B cell (primary cell): ENCODE measurements at regions not wholly inside any gene's neighbourhood (a gene's known extent, or its start where the extent isn't known, plus 50 kb on each side); places are given as distances from the start of the nearest gene placed in this dataset.

Experiments used
- ATAC-seq: fragments of 200-7000 bp; cut with Tn5 transposase; one replicate; pipeline ENCODE4 v1.10.0; 2021; ENCODE audit warnings: low read depth, mild to moderate bottlenecking, moderate number of reproducible peaks, moderate library complexity
- CTCF ChIA-PET: fragments of 350-600 bp; sonication (Branson Sonifier 250); formaldehyde crosslinking; loops from one replicate; lab custom pipeline; 2021; ENCODE audit warnings: antibody characterized with exemption, inconsistent platforms; lab: Charles Lee
- POLR2A ChIA-PET: fragments of 350-600 bp; sonication (Branson Sonifier 250); formaldehyde crosslinking; loops from one replicate; lab custom pipeline; 2021; ENCODE audit warnings: antibody characterized with exemption; lab: Charles Lee
- DNase-seq: peaks from one replicate; pipeline ENCODE4 v3.0.0; 2013
- H2AFZ ChIP-seq: 2 replicates; pipeline ENCODE4 v1.6.1; 2012; ENCODE audit warnings: mild to moderate bottlenecking, low read depth, low read length; ENCODE audit not compliant: insufficient read depth, poor library complexity, severe bottlenecking
- H3K27ac ChIP-seq, 2 donors: 1 replicate in 1 of 2; 2 replicates in 1 of 2; pipeline ENCODE4 v1.5.1; 2012 to 2013; ENCODE audit warnings: low read length in 2 of 2, mild to moderate bottlenecking in 2 of 2, moderate library complexity in 1 of 2
- H3K27me3 ChIP-seq, 4 experiments: fragments of 200-600 bp in 1 of 4; sonication (generic) in 1 of 4; replicated peaks in 1 of 4; 1 replicate in 2 of 4; 2 replicates in 2 of 4; pipeline versions ENCODE4 v1.6.1 to v1.7.0; 2013 to 2016; ENCODE audit warnings: low read length in 3 of 4, mild to moderate bottlenecking in 2 of 4, mixed read lengths in 1 of 4, moderate library complexity in 1 of 4; ENCODE audit not compliant: insufficient read depth in 4 of 4, control insufficient read depth in 3 of 4; ENCODE audit errors: control extremely low read depth in 1 of 4
- H3K36me3 ChIP-seq, 2 experiments: replicated peaks in 1 of 2; 1 replicate in 1 of 2; 2 replicates in 1 of 2; pipeline versions ENCODE4 v1.6.1 to v1.7.1; 2013; ENCODE audit warnings: low read length in 1 of 2; ENCODE audit not compliant: insufficient read depth in 2 of 2, control insufficient read depth in 1 of 2; ENCODE audit errors: control extremely low read depth in 1 of 2, extremely low read depth in 1 of 2
- H3K4me1 ChIP-seq, 2 donors: fragments of 200-600 bp in 1 of 2; sonication (generic) in 1 of 2; 1 replicate in 1 of 2; 2 replicates in 1 of 2; pipeline versions ENCODE4 v1.5.1 to v1.6.1; 2013 to 2017; ENCODE audit warnings: low read length in 2 of 2; ENCODE audit not compliant: control insufficient read depth in 2 of 2, insufficient read depth in 2 of 2
- H3K4me2 ChIP-seq: replicated peaks from 2 replicates; pipeline ENCODE3; 2012; ENCODE audit warnings: mild to moderate bottlenecking, low read depth, low read length; ENCODE audit not compliant: poor library complexity, severe bottlenecking
- H3K4me3 ChIP-seq, 5 experiments: fragments of 200-600 bp in 1 of 5; sonication (generic) in 1 of 5; 1 replicate in 3 of 5; 2 replicates in 2 of 5; pipeline versions ENCODE4 v1.5.1 to v1.7.0; 2011 to 2016; ENCODE audit warnings: low read length in 4 of 5, mild to moderate bottlenecking in 4 of 5, low read depth in 2 of 5, control low read depth in 1 of 5, moderate library complexity in 1 of 5; ENCODE audit not compliant: insufficient read depth in 1 of 5; ENCODE audit errors: control extremely low read depth in 1 of 5, extremely low read depth in 1 of 5
- H3K79me2 ChIP-seq: fragments of 200-600 bp; sonication (generic); one replicate; pipeline ENCODE4 v1.6.0; 2016; ENCODE audit warnings: low read length; ENCODE audit not compliant: control insufficient read depth, insufficient read depth
- H3K9ac ChIP-seq: fragments of 200-600 bp; sonication (generic); 2 replicates; pipeline ENCODE4 v1.6.1; 2017; ENCODE audit warnings: mild to moderate bottlenecking, low read length, moderate library complexity
- H3K9me3 ChIP-seq, 3 donors: one replicate each; pipeline versions ENCODE4 v1.6.1 to v1.7.1; 2013; ENCODE audit warnings: low read length in 2 of 3; ENCODE audit not compliant: control insufficient read depth in 2 of 3, insufficient read depth in 1 of 3; ENCODE audit errors: control extremely low read depth in 1 of 3
- H4K20me1 ChIP-seq: 2 replicates; pipeline ENCODE4 v1.6.0; 2012; ENCODE audit warnings: mild to moderate bottlenecking, low read length; ENCODE audit not compliant: insufficient read depth, control insufficient read depth, poor library complexity, severe bottlenecking
- H3K27ac Mint-ChIP-seq: one replicate; pipeline ENCODE4 v1.8.0; 2021; ENCODE audit warnings: mixed read lengths
- H3K27me3 Mint-ChIP-seq: one replicate; pipeline ENCODE4 v1.8.0; 2021; ENCODE audit warnings: mixed read lengths
- H3K4me1 Mint-ChIP-seq: one replicate; pipeline ENCODE4 v1.8.0; 2021; ENCODE audit warnings: mixed read lengths
- H3K4me3 Mint-ChIP-seq: one replicate; pipeline ENCODE4 v1.8.0; 2021; ENCODE audit warnings: mixed read lengths
- H3K9me3 Mint-ChIP-seq: one replicate; pipeline ENCODE4 v1.8.0; 2022; ENCODE audit warnings: mixed read lengths; ENCODE audit not compliant: insufficient read depth
- CTCF ChIP-seq: fragments of 200-600 bp; IDR thresholded peaks from one replicate; pipeline ENCODE4 v1.8.0; 2022; ENCODE audit warnings: antibody characterized with exemption, mild to moderate bottlenecking
- EZH2 ChIP-seq: IDR thresholded peaks from 2 replicates; pipeline ENCODE4 v1.6.1; 2012; ENCODE audit warnings: borderline replicate concordance, low read depth, mild to moderate bottlenecking, moderate library complexity, low read length; ENCODE audit not compliant: insufficient read depth, poor library complexity, severe bottlenecking
- WGBS: methylation state at CpG from one replicate; pipeline ENCODE4 v1.1.5; 2013; ENCODE audit warnings: missing lambda C conversion rate; ENCODE audit not compliant: insufficient coverage; 5-methylcytosine and 5-hydroxymethylcytosine counted together
- intact Hi-C: fragments of 100-400 bp; cut with micrococcal nuclease; formaldehyde crosslinking; loops from one replicate; pipeline ENCODE4 v1.10.0; 2022

DNA sequence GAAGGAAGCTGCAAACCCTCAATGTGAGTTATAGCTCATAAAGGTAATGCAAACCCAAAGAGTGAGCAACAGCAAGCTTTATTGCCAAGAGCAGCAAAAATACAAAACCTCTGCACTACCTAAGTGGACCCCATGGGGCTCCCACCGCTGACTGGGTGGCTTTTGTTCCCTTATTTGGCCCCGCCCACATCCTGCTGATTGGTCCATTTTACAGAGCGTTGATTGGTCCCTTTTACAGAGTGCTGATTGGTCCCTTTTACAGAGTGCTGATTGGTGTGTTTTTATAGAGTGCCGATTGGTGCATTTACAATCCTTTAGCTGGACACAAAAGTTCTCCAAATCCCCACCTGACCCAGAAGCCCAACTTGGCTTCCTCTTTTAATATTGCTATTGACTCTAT is 154.5 kb upstream of the NSMCE3 start:
- no peaks in the 10 kb centered on the region for H3K79me2 ChIP-seq
- H2AFZ ChIP-seq, result no peak overlapping the region
- Mint-ChIP-seq H3K27me3 (peaks cover 7% of the 10 kb centered on the region), H3K9me3 (peaks cover 9% of the 10 kb centered on the region), H3K27ac (no peak overlapping the region), H3K4me1 (no peaks in the 10 kb centered on the region), H3K4me3 (no peak overlapping the region)
- no peak overlapping the region for H3K4me3 ChIP-seq
- peaks cover 0 to 12% (median 0%) of the 10 kb centered on the region in 3 donors for H3K9me3 ChIP-seq
- H3K27me3 ChIP-seq, result no peaks in the 10 kb centered on the region
- H3K36me3 ChIP-seq, result no peaks in the 10 kb centered on the region
- no peak overlapping the region for H3K4me2 ChIP-seq
- ChIA-PET CTCF (no interaction called here), POLR2A (interaction anchor here (0.7 kb wide), 1 partner anchor 195 kb away, joined by 3 read pairs; no protein-coding TSS in a partner anchor)
- H3K27ac ChIP-seq, result no peak overlapping the region
- TF ChIP-seq EZH2, result no peak
- no peak for TF ChIP-seq CTCF
- no peaks in the 10 kb centered on the region for H3K4me1 ChIP-seq
- WGBS, result 75% methylated on average over 3 of the region's 4 CpGs
- ATAC-seq, result no peak
- no peak overlapping the region for H3K9ac ChIP-seq
- no peak for DNase-seq
- intact Hi-C loops, result no loop called here
- H4K20me1 ChIP-seq, result no peaks in the 10 kb centered on the region

GRCh38 chr15:29422606-29423005 is 153.0 kb upstream of the NSMCE3 start:
- no peaks in the 10 kb centered on the region for H3K4me1 ChIP-seq
- ChIA-PET CTCF (no interaction called here), POLR2A (no interaction called here)
- no peak for DNase-seq
- TF ChIP-seq EZH2 (no peak), CTCF (no peak)
- peaks cover 0 to 12% (median 0%) of the 10 kb centered on the region in 3 donors for H3K9me3 ChIP-seq
- ATAC-seq, result no peak
- peaks cover 9% of the 10 kb centered on the region for H3K9me3 Mint-ChIP-seq
- H4K20me1 ChIP-seq, result no peaks in the 10 kb centered on the region
- H3K4me3 Mint-ChIP-seq, result no peak overlapping the region
- H3K4me3 ChIP-seq, result no peak overlapping the region
- no peak overlapping the region for H3K27ac Mint-ChIP-seq
- H3K27me3 ChIP-seq, result no peaks in the 10 kb centered on the region
- H3K27ac ChIP-seq, result no peak overlapping the region
- peaks cover 3% of the 10 kb centered on the region for H3K27me3 Mint-ChIP-seq
- intact Hi-C loops, result no loop called here
- H3K4me2 ChIP-seq, result no peak overlapping the region
- no peaks in the 10 kb centered on the region for H3K4me1 Mint-ChIP-seq
- no peaks in the 10 kb centered on the region for H3K36me3 ChIP-seq
- no peaks in the 10 kb centered on the region for H3K79me2 ChIP-seq
- no peak overlapping the region for H3K9ac ChIP-seq
- no peak overlapping the region for H2AFZ ChIP-seq
- WGBS, result no CpG with 5 or more reads among the region's 2 CpGs
